Stimulated activated CD8-positive, alpha-beta memory T cell treated with anti-CD3 and anti-CD28 coated beads, Interleukin-7, amount 100 ng/mL, for 48 hours (primary cell): ENCODE measurements at regions not wholly inside any gene's neighbourhood (a gene's known extent, or its start where the extent isn't known, plus 50 kb on each side); places are given as distances from the start of the nearest gene placed in this dataset.
"Not testable (repeated sequence)": the region's sequence is repeated elsewhere in the genome, so short reads cannot be mapped to it uniquely, and the experiment has no call there.

Experiments used
- DNase-seq, 2 donors: peaks; one replicate each; pipeline ENCODE4 v3.0.0-alpha.2; 2020; ENCODE audit warnings: low read depth in 1 of 2; ENCODE audit errors: extremely low read depth in 1 of 2

DNA sequence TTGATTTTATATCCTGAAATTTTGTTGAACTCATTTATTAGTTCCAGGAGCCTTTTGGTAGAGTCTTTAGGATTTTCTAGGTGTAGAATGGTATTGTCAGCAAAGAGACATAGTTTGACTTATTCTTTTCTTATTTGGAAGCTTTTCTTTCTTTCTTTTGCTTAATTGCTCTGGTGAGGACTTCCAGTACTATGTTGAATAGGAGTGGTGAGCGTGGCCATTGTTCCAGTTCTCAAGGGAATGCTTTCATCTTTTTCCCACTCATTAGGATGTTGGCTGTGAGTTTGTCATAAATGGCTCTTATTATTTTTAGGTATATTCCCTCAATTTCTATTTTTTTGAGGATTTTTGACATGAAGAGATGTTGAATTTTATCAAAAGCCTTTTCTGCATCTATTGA is 182.2 kb upstream of the SPRY2 start:
- DNase-seq = no peak

DNA sequence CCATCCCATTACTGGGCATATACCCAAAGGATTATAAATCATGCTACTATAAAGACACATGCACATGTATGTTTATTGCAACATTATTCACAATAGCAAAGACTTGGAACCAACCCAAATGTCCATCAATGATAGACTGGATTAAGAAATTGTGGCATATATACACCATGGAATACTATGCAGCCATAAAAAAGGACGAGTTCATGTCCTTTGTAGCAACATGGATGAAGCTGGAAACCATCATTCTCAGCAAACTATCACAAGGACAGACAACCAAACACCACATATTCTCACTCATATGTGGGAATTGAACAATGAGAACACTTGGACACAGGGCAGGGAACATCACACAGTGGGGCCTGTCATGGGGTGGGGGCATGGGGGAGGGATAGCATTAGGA is 181.5 kb upstream of the SPRY2 start:
- DNase-seq = not testable (repeated sequence)

DNA sequence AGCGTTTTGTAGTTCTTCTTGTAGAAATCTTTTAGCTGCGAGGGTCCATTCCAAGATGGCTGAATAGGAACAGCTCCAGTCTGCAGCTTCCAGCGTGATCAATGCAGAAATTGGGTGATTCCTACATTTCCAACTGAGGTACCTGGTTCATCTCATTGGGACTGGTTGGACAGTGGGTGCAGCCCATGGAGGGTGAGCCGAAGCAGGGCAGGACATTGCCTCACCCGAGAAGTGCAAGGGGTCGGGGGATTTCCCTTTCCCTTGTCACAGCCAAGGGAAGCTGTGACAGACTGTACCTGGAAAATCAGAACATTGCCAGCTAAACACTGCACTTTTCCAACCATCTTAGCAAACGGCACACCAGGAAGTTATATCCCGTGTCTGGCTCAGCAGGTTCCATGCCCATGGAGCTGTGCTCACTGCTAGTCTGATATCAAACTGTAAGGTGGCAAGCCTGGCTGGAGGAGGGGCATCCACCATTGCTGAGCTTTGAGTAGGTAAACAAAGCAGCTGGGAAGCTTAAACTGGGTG is 176.0 kb upstream of the SPRY2 start:
- no peak for DNase-seq

DNA sequence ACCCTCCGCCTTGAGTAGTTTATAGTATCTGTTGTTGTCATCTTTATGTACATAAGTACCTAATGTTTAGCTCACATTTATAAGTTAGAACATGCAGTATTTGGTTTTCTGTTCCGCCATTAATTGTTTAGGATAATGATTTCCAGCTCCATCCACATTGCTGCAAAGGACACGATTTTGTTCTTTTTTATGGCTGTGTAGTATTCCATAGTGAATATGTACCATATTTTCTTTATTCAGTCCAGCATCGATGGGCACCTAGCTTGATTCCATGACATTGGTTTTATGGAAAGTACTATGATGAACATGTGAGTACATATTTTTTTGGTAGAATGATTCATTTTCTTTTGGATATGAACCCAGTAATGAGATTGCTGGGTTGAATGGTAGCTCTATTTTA is 174.4 kb upstream of the SPRY2 start:
- DNase-seq = no peak

DNA sequence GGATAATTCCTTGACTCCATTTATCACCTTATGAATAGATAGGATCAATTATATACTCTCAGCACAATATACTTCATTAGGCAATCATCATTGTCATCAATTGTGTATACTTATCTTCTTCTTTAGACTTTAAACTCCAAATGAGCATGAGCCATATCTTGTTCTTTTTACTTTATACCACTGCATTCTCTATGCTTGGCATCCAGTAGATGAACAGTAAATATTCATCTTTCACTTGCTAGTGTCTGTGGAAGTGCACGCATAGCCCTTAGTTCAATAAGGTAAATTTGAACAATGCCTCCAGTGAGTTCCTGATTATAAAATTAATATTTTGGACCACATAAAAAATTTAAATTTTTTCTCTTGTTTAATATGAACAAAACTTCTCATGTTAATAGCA is 172.3 kb upstream of the SPRY2 start:
- no peak for DNase-seq

DNA sequence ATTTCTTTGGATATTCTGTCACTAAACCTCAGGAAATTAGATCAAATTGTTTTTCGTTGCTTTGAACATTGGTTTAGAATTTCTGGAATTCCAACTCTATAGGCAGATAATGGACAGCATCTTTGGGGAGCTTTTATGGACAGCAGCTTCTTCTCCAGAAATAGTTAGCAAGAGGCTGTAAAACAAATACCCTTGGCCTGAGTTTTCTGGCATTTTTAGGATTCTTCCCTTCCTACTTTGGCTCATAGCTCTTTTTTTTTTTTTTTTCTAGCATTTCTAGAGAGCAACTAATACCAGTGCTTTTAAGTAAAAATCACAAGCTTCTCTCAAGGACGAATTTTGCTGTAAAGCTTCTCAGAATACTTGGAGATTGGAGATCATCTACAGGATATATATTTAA is 169.8 kb upstream of the SPRY2 start:
- DNase-seq = no peak

DNA sequence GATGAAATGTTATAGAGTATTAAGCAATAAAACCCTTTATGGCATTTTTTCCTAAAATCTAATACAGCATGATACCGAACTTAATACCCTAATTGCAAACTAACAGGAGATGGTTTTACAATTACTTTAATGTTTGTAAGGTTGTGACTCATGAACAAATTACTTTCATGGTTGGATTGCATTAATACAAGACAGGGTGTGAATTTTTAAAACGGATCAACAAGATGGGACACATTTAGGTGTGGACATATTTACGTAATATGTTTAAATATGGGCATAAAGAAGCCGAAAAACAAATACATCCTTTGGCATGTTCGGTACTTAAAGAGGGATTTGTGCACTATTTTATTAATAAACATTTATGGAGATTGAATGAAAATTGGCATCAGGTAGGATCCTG is 168.3 kb upstream of the SPRY2 start:
- DNase-seq = no peak

DNA sequence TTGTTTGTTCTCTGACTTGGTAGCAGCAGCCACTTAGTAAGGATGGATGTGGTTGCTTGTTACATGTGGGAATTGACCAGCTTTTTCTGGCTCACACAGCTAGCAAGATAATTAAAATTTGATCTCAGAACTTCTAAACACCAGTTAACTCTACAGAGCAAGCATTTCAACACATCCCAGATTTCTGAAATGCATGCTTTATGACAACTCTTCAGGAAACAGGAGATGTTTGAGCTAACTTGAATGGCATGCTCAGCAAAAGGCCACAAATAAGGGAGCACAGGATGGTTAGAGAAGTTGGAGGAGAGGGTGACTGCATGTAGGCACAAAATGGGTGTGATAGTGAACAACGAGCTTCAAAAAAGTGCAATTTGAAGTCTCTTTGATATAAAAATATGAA is 167.1 kb upstream of the SPRY2 start:
- DNase-seq = no peak

DNA sequence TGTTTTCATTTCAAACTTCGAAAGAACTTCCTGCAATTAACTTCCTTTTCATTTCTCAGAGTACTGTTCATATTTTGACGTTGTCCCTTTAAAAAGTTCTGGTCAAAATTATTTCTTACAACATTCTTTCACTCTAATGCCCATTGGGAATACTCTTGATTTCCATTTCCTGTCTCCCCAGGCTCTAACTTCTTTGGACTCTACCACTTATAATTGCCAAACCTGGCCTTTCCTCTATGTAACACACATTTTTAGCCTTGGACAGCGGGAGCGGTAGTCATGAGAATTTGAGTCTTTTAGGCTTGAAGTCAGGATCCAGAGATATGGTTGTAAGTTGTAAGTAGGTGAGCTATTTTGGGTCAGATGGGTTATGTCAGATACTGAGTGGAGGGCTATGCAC is 163.5 kb upstream of the SPRY2 start:
- no peak for DNase-seq

DNA sequence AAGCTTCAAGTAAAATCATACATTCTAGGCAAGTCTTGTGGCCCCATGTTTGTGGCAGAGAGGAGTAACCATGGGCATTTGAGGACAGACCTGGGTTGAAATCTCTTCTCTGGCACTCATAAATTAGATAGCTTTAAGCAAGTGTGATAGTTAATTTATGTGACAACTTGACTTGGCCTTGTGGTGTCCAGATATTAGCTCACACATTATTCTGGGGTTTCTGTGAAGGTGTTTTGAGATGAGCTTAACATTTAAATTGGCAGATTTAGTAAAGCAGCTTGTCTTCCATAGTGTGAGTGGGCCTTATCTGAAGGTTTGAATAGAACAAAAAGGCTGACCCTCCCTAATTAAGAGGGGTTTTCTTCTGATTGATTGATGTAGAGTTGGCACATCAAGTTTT is 161.4 kb upstream of the SPRY2 start:
- DNase-seq = no peak

DNA sequence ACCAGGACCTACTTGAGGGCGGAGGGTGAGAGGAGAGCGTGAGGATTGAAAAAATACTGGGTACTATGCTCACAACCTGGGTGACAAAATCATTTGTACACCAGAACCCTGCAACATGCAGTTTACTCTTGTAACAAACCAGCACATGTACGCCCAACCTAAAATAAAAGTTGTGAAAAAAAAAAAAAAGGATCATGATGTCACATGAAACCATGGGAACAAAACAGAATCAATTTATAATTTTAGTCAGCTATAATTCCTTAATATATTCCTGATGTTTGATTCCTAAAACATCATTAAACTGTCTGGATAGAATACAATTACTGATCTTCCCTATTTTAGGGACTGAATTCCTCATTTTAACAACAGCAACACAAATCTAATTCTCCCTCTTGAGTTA is 160.6 kb upstream of the SPRY2 start:
- DNase-seq = no peak

DNA sequence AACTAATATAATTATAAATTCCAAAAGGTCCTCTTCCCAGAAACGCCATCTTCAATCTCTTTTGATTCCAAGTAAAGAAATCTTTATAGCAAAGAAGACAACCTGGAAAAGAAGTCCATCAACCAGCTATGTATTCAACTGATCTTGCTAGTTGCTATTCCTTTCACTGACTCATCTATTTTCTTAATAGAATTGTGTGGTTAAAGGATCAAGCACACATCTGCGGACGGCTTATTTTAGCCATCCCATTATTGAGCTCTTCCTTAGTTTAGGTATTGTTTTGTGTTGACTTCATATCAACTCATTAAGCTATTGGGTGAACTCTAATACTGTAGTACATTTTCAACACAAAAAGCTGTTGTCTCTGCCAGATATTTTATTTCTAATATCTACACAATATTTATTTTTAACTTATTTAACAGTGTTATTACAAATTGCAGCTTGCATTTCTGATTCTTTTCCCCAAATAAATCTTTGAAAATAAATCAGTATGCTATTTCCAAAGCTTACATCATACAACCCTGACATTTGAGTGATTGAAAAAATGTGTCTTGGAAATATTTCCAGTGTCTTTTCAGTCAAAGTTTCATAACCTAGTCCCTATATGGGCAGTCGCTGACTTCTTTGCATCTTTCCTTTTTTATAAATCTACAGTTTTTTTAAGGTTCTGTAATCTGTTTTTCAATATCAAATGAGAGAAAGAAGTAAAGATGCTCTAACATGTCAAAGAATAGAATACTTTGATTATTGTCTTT is 158.8 kb upstream of the SPRY2 start:
- DNase-seq = no peak

DNA sequence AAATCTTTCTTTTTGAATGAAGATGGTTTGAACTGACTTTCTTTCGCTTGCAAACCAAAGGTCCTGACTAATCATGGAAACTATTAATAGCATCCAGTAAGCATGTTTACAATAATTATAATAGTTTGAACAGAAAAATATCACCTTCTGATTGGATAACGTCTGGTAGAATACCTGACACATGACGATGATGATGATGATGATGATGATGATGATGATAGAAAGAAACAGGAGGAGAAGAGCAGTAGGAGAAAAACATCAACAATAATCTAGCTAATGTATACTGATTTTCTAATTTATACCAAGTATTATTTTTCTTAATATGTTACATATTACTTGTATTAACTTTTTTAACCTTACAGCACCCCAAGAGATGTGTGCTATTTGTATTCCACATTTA is 157.5 kb upstream of the SPRY2 start:
- DNase-seq = no peak

DNA sequence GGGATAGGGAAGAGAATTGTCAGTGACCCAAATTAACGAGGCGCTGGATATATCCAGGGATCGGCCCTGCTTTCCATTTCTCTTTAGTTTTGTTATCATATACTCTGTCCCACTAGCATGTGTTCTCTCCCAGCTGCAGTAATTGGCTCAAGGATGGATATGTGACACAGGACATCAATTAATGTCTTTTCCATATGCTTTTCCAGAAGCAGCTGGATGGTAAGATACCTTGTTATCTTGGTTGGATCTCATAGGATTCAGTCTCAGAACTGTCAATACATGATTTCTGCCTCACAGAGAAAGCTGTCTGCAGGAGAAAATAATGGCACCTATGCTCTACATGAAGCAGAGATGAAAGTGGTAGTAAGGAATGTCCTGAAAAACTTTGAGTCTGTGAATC is 157.1 kb upstream of the SPRY2 start:
- no peak for DNase-seq

DNA sequence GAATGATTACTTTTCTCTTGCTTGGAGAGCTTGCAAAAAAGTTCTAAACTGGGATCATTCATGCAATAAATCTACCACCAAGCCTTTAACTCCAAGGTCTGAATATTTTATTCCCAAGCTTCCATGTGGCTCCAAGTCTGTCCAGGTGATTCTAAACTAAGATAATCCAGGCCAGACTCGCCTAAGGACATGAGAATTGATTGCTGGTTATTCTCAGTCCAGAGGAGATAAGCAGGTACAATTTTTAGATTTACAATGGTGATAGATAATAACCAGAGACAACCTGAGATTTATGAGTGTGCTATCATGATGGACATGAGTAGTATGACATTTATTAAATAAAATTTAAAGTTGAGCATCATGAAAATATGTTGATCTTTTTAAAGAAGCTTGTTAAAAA is 156.5 kb upstream of the SPRY2 start:
- no peak for DNase-seq

DNA sequence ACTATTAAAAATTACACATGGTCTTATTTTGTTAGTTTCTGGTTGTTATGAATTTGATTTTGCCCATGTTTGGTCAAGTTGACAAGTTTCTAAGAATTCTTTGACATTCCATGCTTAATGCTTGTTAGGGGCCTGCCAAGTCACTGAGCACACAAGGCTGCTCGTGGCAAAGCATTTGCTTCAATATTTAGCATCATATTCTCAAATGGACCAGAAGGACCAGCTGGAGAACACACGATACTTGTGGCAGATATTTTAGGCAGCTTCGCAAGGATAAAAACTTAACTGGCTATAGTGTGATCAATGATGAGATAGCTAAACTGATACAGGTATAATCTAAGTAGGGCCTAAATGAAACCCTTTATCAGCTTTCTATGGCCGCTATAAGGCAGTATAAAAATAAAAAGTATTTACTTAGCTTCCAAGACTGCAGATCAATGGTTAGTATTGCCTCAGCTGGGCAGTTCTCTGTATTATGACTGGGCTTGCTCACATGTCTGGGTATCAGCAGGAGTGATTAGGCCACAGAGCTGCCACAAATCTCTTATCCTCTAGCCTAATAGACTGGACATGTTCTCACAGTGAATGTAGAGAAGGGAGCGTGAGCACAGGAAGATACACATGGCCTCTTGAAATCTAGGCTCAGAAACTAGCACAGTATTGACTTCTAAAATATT is 155.9 kb upstream of the SPRY2 start:
- no peak for DNase-seq

DNA sequence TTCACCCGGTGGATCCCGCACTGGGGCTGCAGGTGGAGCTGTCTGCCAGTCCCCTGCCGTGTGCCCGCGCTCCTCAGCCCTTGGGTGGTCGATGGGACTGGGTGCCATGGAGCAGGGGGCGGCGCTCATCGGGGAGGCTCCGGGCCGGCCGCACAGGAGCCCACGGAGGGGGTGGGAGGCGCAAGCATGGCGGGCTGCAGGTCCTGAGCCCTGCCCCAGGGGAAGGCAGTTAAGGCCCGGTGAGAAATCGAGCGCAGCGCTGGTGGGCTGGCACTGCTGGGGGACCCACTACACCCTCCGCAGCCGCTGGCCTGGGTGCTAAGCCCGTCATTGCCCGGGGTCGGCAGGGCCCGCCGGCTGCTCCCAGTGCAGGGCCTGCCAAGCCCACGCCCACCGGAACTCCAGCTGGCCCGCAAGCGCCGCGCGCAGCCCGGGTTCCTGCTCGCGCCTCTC is 149.6 kb upstream of the SPRY2 start:
- DNase-seq = not testable (repeated sequence)

DNA sequence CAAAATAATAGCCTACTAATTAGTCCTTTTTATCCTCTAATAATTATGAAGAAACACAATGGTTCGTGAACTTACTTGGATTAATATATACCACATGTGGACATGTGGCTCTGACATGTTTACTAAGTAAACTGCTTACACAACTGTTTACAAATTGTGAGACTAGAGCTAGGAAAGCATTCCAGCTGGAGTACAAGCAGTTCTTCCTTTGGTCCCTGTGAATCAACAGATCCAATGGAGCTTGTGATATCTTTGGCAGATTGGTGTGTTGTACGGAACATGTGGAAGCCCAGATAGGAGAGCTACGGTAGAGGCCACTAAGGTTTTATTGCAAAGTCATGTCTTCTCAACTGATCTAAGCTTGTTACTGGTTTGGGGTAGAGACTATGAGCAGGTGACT is 145.5 kb upstream of the SPRY2 start:
- DNase-seq = no peak

DNA sequence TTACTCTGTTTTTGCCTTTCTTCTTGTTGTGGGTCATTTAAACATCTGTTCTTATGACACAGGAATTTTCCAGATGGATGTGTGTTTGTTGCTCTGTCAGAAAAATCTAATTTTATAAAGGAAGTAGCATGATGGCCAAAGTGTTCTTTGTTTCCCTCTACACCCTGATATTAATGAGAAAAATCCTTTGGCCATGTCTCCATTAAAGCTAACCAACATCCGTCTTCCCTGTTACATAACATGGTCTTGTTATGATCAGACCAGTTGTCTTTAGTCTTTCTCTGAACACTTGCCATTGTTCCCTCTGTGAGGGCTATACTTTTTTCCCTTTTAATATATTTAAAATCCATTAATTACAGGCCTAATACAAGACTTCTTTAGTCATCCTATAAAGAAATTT is 142.2 kb upstream of the SPRY2 start:
- no peak for DNase-seq

DNA sequence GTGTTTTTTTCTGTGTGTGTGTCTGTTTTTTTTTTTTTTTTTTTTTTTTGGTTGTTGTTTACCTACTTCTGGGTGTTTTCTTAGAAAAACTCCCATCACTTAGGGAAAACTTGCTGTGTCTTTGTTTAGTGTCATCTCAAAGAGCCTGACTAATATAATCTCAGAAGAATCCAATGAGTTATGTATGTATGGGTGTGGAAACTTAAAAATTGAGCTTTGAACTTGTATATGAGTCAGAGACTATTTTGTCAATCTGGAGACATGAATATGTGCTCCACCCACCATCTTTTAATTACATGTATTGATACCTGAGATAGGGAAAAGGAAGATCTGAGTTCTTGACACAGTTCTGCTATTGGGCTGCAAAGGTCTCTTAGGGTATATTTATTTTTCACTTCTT is 140.7 kb upstream of the SPRY2 start:
- DNase-seq = no peak

DNA sequence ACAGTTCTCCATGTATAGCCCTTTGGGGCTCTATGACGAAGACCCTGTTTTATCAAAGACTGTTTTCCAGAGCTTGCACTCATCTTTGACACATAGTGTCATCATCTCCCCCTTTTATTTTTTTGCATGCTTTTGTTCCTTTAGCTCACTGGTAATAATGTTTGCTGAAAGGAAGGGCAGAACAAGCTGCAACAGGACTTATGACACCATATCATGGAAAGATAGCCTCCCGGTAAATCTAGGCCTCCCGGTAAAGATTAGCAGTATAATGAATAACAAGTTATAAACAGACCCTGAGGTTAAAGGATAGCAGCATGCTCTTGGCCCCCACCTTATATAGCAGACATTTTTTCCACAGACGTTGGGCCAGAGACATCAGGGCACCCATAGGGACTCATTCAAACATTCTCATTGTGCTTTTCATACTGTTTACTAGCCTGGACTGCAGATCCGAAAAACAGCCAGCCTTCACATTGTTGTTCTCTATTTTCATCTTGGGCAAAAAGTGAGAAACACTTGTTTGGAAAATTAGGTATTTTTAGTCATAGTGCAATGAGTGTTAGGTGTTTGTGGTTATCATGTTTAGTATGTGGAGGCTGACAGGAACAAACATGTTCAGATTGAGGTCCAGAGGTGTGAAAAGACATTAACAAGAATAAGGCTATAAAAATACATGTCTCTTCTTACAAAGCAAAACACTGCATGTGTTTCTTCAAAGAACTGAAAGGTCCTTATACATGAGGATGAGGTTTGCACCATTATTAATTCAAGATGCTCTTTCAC is 136.9 kb upstream of the SPRY2 start:
- DNase-seq = no peak

DNA sequence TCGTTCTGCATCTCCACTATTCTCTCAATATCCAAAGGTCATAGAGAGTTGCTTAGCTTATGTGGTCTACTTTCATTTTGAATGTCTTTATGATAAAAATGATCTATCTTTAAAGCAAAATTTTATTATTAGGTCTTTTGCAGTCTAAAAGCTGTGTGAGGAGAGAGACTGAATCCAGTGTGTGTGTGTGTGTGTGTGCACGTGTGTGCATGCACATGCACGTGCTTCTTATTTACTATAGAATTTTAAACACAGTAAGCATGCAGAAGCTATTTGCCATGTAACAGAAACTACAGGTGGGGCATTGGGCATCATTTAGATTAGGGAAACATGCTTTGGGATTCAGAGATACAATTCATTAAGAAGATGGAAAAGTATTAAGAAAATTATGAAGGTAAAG is 136.0 kb upstream of the SPRY2 start:
- no peak for DNase-seq
